ENCODE measurements at regions not wholly inside any gene's neighbourhood (a gene's known extent, or its start where the extent isn't known, plus 50 kb on each side); places are given as distances from the start of the nearest gene placed in this dataset.

DNA sequence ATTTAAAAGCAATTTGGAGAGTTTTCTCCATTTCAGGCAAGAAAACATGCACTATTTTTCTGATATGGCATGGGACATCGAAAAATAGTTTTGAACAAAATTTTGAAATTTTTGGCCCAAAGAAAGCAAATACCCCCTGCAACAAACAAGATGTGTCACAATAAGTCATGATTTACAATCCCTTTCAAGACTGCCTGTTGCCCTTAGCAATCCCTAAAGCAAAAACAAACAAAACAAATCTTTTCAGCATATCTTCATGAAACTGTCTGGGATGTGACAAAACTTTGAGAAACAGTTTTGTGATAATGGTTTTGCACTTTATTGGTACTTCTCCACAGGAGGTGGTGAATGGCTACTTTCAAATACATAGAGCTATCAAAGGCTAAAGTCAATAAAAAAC lies 1888.7 kb upstream of the PIK3C3 start:
- no peak for DNase-seq

DNA sequence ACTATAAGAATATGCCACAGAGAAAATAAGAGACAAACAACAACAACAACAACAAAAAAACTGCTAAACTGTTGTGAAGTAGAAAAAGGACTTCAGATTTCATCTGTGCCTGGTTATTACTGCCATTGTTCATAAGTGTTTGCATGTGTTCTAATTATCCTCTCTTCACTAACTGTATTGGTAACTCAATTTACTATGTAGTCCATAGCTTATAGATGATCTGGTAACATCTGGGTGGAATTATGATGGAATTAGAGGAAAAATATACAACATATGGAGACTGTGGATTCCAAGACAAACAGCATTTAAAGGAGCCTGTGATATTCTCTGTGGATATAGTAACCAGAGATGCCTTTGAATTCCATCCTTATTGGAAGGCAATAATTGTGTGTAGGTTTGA lies 1891.5 kb upstream of the PIK3C3 start:
- no peak for DNase-seq

- no peak for DNase-seq
Observed at GRCh38 chr18:40061086-40061485, 1893.9 kb upstream of the PIK3C3 start.

GRCh38 chr18:40060562-40060961 lies 1894.5 kb upstream of the PIK3C3 start:
- no peak for DNase-seq

DNA sequence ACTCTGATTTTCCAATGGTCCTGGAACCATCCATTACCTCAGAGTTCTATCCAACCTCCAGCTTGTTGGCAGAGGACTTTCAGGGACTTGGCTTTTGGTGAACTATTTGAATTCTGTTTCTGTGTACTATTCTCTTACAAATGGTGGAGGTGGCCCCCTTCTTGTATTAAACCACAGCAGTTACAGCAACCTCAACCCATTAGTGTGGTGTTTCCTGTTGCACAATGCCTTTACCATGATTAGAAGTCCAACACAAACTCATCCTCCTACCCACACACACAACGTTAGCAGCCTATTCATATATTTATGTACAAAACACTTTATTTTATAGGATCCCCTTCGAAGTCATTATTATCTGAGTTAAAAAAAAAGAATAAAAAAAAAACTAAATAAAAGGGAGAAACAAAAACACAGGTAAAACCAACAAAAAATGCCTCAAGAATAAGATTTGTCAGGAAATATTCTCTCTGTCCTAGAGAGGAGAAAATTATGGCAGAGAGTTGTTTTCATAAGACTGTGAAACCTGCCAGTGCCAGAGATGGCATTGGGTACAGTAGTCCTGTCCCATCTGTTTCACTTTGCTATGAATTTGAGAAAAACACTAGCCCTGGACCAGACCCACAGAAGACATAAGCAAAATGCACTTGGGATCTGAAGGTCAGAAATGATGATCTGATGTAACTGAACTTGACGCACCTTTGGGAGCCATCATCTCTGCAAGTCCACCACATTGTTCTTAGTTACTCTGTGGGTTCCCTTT lies 1896.0 kb upstream of the PIK3C3 start:
- no peak for DNase-seq

DNA sequence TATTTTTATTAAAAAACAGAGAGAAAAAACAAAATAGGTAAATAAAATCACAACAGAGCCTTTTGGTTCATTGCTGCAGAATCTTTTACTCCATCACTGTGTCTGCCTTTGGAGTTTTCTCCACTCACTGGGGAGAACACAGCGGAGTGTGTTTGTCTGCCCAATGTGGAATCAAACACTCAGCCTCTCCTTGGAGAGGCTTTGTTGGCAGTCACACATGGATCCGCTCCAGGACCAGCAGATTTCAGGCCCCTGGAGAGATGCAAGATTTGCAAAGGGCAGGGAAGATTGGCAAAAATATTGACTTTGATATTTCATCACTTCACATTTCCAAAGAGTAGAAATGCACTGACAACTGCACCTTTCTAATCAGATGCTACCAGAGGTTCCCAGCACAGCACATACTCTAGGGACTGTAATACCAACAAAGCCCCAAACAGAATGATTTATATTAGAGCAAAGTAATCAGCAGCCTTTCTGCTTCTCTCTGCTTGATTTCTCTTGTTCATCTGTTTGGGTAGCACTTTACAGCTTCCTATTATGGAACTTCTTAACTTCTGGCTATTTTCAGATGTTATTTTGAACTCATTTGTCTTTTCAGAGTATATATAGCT lies 1898.8 kb upstream of the PIK3C3 start:
- DNase-seq = no peak

GRCh38 chr18:40055262-40055661 lies 1899.8 kb upstream of the PIK3C3 start:
- DNase-seq = no peak

DNA sequence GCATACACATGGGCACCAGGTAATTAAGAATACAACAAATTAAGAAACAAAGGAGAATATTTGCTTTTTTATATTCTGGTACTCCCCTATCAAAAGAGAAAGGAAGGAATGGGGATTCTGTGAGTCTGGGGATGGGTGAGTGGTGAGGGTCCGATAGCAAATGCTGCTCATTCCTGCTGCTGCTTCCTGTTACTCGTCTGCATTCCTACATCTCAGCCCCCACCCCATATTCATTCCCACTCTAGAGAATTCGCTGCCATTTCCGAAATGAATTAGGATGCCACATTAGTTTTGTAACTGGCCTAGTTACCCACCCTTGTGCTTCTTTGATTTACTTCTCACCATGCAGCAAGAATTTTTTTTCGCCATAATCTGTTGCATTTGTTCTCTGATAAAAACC lies 1905.3 kb upstream of the PIK3C3 start:
- no peak for DNase-seq

GRCh38 chr18:40048886-40049650 lies 1906.0 kb upstream of the PIK3C3 start:
- DNase-seq = no peak

DNA sequence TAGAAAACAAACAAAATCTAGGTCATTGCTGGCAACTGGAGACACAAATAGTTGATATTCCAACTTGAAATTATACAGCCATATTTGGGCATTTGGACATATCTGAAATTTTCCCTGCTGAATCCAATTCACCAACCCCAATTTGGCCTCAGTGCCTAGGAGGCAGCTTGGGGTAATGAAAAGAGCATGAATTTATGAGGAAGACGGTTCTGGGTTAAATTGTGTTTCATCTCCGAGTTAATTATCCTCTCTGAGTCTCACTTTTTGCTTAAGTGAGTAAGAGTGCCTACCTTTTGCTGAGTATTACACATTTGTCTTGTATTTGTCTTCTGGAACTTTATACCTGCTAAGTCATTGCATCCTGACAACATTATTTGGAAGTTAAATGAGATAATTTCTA lies 1906.8 kb upstream of the PIK3C3 start:
- no peak for DNase-seq

DNA sequence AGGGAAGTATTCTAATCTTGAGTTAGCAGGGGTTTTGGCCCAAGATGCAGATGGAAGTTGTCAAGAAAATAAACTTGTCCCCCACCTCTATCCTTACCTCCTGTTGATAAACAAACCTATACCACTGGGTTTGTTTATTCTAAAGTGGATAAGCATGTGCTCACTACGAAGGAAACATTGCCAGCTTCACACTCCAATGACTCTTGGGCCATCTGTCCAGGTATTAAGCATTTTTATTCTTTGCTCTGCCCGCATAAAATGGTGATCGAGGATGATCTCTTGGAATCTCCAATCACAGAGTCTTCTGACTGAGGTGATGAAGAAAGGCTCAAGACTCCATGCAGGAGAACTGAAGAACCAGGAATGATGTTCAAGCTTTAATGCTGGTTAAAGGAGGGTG lies 1908.4 kb upstream of the PIK3C3 start:
- no peak for DNase-seq

DNA sequence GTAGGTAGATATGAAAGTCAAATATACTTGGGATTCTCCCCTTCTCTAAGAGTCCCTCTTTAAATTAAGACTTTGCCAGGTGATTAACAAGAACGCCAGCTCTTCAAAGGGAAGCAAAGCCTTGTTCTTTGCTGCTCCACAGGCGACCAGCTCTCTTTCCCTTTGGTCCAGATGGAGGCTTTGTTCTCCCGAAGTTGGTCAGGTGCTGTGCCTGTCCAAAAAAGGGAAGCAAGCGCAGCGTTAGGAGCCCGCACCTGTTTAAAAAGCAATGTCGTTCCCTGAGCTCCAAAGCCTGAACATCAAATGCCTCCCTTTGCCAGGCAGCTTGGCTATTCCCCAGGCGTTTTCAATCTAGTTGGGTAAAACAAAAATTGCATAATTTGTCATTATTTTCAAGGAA lies 1913.1 kb upstream of the PIK3C3 start:
- DNase-seq = no peak

DNA sequence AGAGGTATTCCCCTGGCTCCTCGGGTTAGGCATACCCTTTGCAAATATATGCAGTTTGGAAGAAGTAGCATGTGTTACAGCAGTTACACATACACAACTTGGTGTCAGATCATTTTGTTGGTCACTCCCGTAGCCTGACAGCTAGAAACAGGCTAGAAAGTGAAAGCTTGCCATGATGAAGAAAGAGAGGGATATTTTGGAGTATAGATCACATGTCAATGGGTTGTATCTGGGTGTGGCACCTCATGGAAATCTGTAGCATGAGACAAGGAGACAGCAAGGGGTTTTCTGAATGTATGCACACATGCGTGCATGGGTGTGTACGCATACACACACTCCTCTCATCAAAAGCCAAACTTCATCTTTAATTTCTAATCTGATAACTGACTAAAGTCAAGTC lies 1914.5 kb upstream of the PIK3C3 start:
- DNase-seq = no peak

DNA sequence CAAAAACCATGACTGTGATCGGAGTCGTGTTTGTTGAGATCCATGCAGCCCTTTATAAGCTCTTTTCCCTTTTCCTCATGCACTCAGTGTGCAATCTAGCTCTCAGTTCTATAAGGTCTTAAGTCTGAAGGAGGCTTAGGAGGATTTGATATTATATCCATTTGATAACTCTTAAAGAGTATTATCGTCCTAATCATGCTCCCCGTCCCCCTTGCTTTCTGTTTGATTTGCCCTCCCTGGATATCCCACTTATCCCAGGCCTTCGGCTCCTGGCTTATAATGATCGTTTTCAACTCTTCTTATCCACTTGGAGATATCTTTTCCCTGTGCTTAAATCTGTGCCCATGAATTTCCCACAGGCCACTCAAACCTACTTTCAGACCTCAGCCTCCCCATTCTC lies 1917.7 kb upstream of the PIK3C3 start:
- no peak for DNase-seq

- no peak for DNase-seq
Observed at GRCh38 chr18:40036861-40037260, 1918.2 kb upstream of the PIK3C3 start.

GRCh38 chr18:40035966-40036365 lies 1919.1 kb upstream of the PIK3C3 start:
- DNase-seq = no peak

- no peak for DNase-seq
Observed at GRCh38 chr18:40032076-40032475, 1923.0 kb upstream of the PIK3C3 start.

DNA sequence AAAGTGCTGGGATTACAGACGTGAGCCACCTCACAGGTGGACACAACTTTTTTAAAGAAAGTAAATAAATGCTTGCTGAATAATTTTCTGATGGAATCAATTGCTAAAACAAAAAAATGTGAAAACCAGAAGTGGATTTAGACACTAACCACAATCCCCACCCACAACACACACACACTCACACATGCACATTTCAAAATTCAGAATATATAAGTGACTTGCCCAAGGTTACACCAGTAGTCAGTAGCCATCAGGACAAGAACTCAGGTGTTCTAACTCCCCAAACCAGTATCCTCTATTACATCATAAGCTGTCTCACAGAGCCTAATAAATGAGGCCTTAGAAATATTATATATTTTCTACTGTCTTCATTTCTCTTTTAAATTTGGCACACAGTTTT lies 1923.6 kb upstream of the PIK3C3 start:
- DNase-seq = no peak

DNA sequence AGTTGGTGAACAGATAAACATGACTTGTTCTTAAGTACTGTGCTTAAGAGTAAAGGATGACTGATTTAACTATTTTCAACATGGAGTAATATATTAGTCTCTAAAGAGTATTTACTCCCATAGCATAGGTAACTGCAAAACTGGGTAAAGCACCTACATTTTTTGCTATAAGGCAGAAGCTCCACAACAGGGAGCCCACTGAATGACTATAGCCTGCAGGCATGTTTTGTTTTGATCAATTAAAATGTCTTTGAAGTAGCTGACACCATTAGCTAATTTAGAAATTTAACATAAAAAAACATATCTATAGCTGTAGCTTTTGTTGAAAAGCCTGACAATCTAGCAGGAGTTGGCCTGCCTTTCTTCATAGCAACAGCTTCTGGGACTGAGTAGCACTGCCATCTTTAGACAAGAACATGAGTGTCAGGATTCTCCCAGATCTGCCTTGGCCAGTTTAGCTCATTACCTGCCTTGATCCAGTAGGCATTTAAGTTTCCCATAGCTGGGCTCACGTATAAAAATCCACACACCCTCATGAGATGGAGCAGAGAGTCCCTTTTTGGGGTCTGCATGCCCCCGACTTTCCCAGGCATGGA lies 1935.1 kb upstream of the PIK3C3 start:
- no peak for DNase-seq

GRCh38 chr18:40018266-40018665 lies 1936.8 kb upstream of the PIK3C3 start:
- no peak for DNase-seq

DNA sequence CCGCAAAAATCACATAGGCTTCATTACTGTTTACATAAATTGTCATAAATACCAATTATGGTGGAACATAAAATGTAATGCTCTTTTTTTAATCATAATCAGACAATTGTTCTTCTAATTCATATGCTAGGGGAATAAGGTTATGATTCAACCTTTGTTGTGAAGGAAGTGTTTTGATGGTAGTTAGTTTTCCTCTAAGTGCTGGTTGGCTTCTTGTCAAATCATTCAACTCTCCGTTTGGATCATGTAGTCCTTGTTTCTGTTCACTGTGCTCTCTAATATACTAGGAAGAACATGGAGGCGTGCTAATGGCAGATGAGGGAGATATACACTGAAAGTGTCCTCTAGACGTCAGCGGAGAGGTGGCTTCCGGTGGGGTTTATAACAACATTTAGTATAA lies 1938.0 kb upstream of the PIK3C3 start:
- no peak for DNase-seq

DNA sequence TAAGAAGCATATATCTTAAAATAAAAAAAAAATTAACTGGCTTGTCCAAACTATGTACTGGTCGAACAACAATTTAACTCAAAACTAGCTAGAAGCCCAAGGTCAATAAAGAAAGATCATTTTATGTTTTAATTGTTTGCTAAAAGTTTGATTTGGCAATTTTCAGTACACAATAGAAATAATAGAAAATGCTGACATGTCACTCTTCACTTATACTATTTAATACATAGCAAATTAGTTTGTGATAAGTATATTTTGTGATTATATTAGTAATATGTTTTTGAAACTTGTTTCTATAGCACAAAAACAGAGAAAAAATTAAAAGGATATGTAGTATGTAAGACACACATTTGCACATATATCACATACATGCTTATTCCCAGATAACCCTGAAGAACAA lies 1938.6 kb upstream of the PIK3C3 start:
- no peak for DNase-seq

GRCh38 chr18:40013001-40013609 lies 1941.9 kb upstream of the PIK3C3 start:
- no peak for DNase-seq

All from CD4-positive, alpha-beta T cell treated with Interleukin-4 for 4 hours (primary cell).